Gastrocnemius medialis (tissue), 4 donors: ENCODE measurements at regions not wholly inside any gene's neighbourhood (a gene's known extent, or its start where the extent isn't known, plus 50 kb on each side); places are given as distances from the start of the nearest gene placed in this dataset.

Experiments used
- ATAC-seq, 2 donors: fragments of 150-250 bp; one replicate each; pipeline ENCODE4 v1.9.1; 2016
- DNase-seq, 2 donors: peaks; one replicate each; pipeline ENCODE4 v3.0.0-alpha.2; 2019
- H3K27ac ChIP-seq, 4 donors: fragments of 200-600 bp; sonication (generic); 1 replicate in 1 of 4; 2 replicates in 3 of 4; pipeline ENCODE4 v1.5.1; 2016 to 2018; ENCODE audit warnings: mild to moderate bottlenecking in 2 of 4, moderate library complexity in 1 of 4
- H3K27me3 ChIP-seq, 3 donors: fragments of 200-600 bp; sonication (generic) in 2 of 3; 1 replicate in 1 of 3; 2 replicates in 2 of 3; pipeline versions ENCODE4 v1.5.1 to v1.6.0; 2016 to 2019; ENCODE audit warnings: mild to moderate bottlenecking in 1 of 3, moderate library complexity in 1 of 3
- H3K36me3 ChIP-seq, 2 donors: fragments of 200-600 bp; sonication (generic) in 1 of 2; one replicate each; pipeline ENCODE4 v1.5.1; 2017 to 2018
- H3K4me1 ChIP-seq, 2 donors: fragments of 200-600 bp; sonication (generic) in 1 of 2; one replicate each; pipeline ENCODE4 v1.5.1; 2016 to 2017; ENCODE audit warnings: mild to moderate bottlenecking in 2 of 2
- H3K4me3 ChIP-seq, 4 donors: fragments of 200-600 bp; sonication (generic) in 3 of 4; 1 replicate in 1 of 4; 2 replicates in 3 of 4; pipeline ENCODE4 v1.5.1; 2016 to 2019; ENCODE audit warnings: mild to moderate bottlenecking in 2 of 4
- H3K9me3 ChIP-seq, 3 donors: fragments of 200-600 bp; sonication (generic) in 2 of 3; 1 replicate in 1 of 3; 2 replicates in 2 of 3; pipeline ENCODE4 v1.5.1; 2016 to 2019
- POLR2A ChIP-seq, 2 donors: fragments of 450-650 bp; IDR thresholded peaks; one replicate each; pipeline ENCODE4 v1.6.1; 2017; ENCODE audit warnings: antibody characterized with exemption in 2 of 2, mild to moderate bottlenecking in 2 of 2, moderate library complexity in 2 of 2
- in situ Hi-C, 4 donors: fragments of 200-750 bp; cut with MboI; loops; one replicate each; pipeline versions ENCODE4 v1.15.0 to v1.8.0; 2017; ENCODE audit warnings: low sequenced_read_pairs in 4 of 4
- intact Hi-C: fragments of 100-400 bp; cut with DNase I; formaldehyde crosslinking; loops from one replicate; pipeline ENCODE4 v1.15.1; 2023; ENCODE audit warnings: low total_unique reads
- TF ChIP-seq, protein P1 (sequence below), 5 experiments: fragments of 450-650 bp in 3 of 5; fragments of 200-600 bp in 2 of 5; sonication (generic) in 2 of 5; IDR thresholded peaks in 4 of 5; conservative IDR thresholded peaks in 1 of 5; 1 replicate in 4 of 5; 2 replicates in 1 of 5; pipeline ENCODE4 v1.5.1; 2016 to 2019; ENCODE audit warnings: antibody characterized with exemption in 5 of 5, mild to moderate bottlenecking in 3 of 5, moderate library complexity in 3 of 5

DNA sequence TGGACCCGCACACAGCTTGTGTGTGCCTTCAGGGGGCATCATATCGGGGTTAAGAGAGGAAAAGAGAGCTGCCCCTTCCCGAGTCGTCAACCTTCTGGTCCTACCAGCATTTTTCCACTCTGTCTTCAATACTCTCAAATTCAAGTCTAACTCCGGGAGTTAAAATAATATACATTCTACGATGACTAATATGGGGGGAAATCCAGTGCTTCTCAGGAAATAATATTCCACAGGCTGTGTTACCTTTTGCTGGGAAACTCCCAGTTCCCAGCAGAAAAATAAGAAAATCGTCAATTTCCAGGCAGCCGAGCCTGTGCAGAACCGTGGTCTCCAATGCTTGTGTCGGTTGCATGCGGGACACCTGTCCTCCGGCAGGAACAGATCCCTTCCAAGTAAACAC lies 105.0 kb upstream of the FOXF1 start:
- in situ Hi-C loops (no loop called here), intact Hi-C loops (no loop called here)
- DNase-seq (no peak), ATAC-seq (no peak)
- Histone ChIP-seq H3K9me3 (no peaks in the 10 kb centered on the region), H3K4me3 (no peak overlapping the region), H3K27ac (no peak overlapping the region), H3K4me1 (no peaks in the 10 kb centered on the region), H3K36me3 (no peaks in the 10 kb centered on the region), H3K27me3 (peaks cover 0 to 12% (median 11%) of the 10 kb centered on the region in 3 donors)
- TF ChIP-seq, protein P1, sequence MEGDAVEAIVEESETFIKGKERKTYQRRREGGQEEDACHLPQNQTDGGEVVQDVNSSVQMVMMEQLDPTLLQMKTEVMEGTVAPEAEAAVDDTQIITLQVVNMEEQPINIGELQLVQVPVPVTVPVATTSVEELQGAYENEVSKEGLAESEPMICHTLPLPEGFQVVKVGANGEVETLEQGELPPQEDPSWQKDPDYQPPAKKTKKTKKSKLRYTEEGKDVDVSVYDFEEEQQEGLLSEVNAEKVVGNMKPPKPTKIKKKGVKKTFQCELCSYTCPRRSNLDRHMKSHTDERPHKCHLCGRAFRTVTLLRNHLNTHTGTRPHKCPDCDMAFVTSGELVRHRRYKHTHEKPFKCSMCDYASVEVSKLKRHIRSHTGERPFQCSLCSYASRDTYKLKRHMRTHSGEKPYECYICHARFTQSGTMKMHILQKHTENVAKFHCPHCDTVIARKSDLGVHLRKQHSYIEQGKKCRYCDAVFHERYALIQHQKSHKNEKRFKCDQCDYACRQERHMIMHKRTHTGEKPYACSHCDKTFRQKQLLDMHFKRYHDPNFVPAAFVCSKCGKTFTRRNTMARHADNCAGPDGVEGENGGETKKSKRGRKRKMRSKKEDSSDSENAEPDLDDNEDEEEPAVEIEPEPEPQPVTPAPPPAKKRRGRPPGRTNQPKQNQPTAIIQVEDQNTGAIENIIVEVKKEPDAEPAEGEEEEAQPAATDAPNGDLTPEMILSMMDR (IDR thresholded peaks at IDR 0.05 in 4 of 5, conservative IDR thresholded peaks at IDR 0.05 in 1 of 5), result no peak
- no peak for TF ChIP-seq POLR2A (IDR thresholded peaks at IDR 0.05)

DNA sequence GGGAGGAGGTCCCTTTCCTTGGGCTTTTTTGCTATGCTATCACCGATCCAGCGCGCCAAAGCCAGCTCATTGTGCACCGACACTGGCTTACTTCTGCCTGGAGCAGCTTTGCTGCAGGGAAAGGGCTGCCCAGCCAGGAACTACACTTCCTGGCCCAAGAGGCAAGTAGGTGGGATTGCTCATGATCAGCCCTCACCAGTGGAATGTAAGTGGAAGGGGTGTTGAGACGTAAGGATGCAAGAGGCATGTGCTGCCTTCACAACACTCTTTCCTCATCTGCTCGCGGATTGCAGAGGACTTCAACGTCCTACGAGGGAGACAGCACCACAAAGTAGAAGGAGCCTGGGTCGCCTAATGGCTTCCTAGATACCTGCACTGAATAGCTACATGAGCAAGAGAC lies 104.3 kb upstream of the FOXF1 start:
- in situ Hi-C loops (no loop called here), intact Hi-C loops (no loop called here)
- no peak overlapping the region for H3K4me3 ChIP-seq
- peaks cover 0 to 12% (median 11%) of the 10 kb centered on the region in 3 donors for H3K27me3 ChIP-seq
- no peak for DNase-seq
- no peaks in the 10 kb centered on the region for H3K36me3 ChIP-seq
- TF ChIP-seq, protein P1 (IDR thresholded peaks at IDR 0.05 in 4 of 5, conservative IDR thresholded peaks at IDR 0.05 in 1 of 5), result no peak
- no peak for TF ChIP-seq POLR2A (IDR thresholded peaks at IDR 0.05)
- H3K9me3 ChIP-seq, result no peaks in the 10 kb centered on the region
- H3K27ac ChIP-seq, result no peak overlapping the region
- no peak for ATAC-seq
- no peaks in the 10 kb centered on the region for H3K4me1 ChIP-seq

DNA sequence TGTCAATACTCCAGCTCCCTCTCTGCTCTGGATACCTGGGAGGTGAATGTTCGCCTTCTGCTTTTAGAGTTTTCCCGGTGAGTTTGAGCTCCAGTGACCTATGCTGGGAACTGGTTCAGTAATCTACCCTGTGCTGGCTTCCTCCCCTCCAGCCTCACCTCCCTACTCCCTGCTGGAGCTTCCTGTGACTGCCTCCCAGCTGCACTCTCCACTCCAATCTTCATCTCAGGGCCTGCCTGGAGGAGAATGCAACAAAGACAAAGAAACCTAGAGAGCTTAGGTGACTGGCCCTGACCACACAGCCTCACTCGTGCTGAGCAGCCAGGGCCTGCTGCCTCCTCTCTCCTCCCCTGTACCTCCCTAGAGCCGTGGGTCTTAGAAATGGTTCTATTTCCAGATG lies 101.6 kb upstream of the FOXF1 start:
- H3K27me3 ChIP-seq, result peaks cover 0 to 11% (median 10%) of the 10 kb centered on the region in 3 donors
- no peak overlapping the region for H3K27ac ChIP-seq
- TF ChIP-seq, protein P1 (IDR thresholded peaks at IDR 0.05 in 4 of 5, conservative IDR thresholded peaks at IDR 0.05 in 1 of 5), result no peak
- TF ChIP-seq POLR2A (IDR thresholded peaks at IDR 0.05), result no peak
- no peaks in the 10 kb centered on the region for H3K36me3 ChIP-seq
- intact Hi-C loops (no loop called here), in situ Hi-C loops (no loop called here)
- H3K4me3 ChIP-seq, result no peak overlapping the region
- no peaks in the 10 kb centered on the region for H3K9me3 ChIP-seq
- DNase-seq, result no peak
- no peak for ATAC-seq
- H3K4me1 ChIP-seq, result no peaks in the 10 kb centered on the region

DNA sequence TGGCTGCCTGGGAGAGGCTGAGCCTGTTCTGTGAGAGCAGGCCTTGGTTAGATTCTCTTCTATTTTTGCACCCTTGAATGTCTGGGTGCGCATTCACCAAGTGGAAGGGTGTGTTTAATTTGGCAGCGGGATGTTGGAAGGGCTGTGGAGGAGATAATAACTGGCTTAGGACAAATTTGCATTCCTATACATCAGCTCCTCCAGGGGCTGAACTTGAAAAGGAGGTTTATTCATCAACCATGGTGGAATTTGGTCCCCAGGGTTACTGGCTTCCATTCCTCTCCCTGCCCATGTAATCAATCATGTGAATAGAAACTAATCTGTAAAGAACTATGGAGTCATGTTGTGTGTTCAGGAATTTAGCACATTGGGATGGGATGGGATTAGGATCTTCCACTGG lies 100.2 kb upstream of the FOXF1 start:
- TF ChIP-seq POLR2A (IDR thresholded peaks at IDR 0.05), result no peak
- TF ChIP-seq, protein P1 (IDR thresholded peaks at IDR 0.05 in 4 of 5, conservative IDR thresholded peaks at IDR 0.05 in 1 of 5), result no peak
- in situ Hi-C loops (no loop called here), intact Hi-C loops (no loop called here)
- Histone ChIP-seq H3K9me3 (no peaks in the 10 kb centered on the region), H3K27me3 (peaks cover 0 to 8% (median 5%) of the 10 kb centered on the region in 3 donors), H3K27ac (no peak overlapping the region), H3K4me3 (no peak overlapping the region), H3K36me3 (no peaks in the 10 kb centered on the region), H3K4me1 (no peaks in the 10 kb centered on the region)
- no peak for ATAC-seq
- no peak for DNase-seq

DNA sequence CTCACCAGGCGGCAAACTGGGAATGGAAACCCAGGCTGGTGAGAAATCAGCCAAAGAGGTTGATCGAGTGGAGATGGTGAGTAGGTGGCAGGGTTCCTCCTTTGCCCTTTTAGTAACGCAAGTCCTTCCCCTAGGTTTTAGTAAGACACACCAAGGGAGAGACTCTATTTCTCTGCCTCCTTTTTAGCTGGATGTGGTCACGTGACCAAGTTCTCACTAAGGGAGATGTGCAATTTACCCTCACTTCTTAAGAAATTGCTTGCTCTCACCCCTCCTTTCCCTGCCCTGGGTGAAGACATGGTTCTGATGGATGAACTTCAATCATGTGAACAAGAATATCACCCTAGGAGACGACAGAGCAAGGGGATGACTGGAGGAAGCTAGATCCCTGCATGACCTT lies 99.8 kb upstream of the FOXF1 start:
- Histone ChIP-seq H3K27ac (no peak overlapping the region), H3K4me3 (no peak overlapping the region), H3K27me3 (peaks cover 0 to 3% (median under 1%) of the 10 kb centered on the region in 3 donors), H3K4me1 (no peaks in the 10 kb centered on the region), H3K36me3 (no peaks in the 10 kb centered on the region), H3K9me3 (no peaks in the 10 kb centered on the region)
- DNase-seq (no peak), ATAC-seq (no peak)
- in situ Hi-C loops (no loop called here), intact Hi-C loops (no loop called here)
- TF ChIP-seq, protein P1 (IDR thresholded peaks at IDR 0.05 in 4 of 5, conservative IDR thresholded peaks at IDR 0.05 in 1 of 5), result no peak
- no peak for TF ChIP-seq POLR2A (IDR thresholded peaks at IDR 0.05)
